Ascending aorta (tissue), 2 donors: ENCODE measurements at regions not wholly inside any gene's neighbourhood (a gene's known extent, or its start where the extent isn't known, plus 50 kb on each side); places are given as distances from the start of the nearest gene placed in this dataset.

Source experiments
- DNase-seq, 2 donors: peaks; one replicate each; pipeline ENCODE4 v3.0.0-alpha.2; 2019; ENCODE audit warnings: low spot score in 2 of 2
- H3K27ac ChIP-seq, 2 donors: fragments of 200-600 bp; sonication (generic); one replicate each; pipeline ENCODE4 v1.5.1; 2016 to 2017; ENCODE audit warnings: mild to moderate bottlenecking in 1 of 2
- H3K27me3 ChIP-seq: fragments of 200-600 bp; sonication (generic); one replicate; pipeline ENCODE4 v1.5.1; 2017
- H3K36me3 ChIP-seq, 2 donors: fragments of 200-600 bp; sonication (generic); one replicate each; pipeline ENCODE4 v1.5.1; 2016
- H3K4me1 ChIP-seq, 2 donors: fragments of 200-600 bp; sonication (generic); one replicate each; pipeline ENCODE4 v1.5.1; 2016 to 2017; ENCODE audit warnings: mild to moderate bottlenecking in 1 of 2
- H3K4me3 ChIP-seq, 2 donors: fragments of 200-600 bp; sonication (generic); one replicate each; pipeline ENCODE4 v1.5.1; 2016 to 2017; ENCODE audit warnings: mild to moderate bottlenecking in 1 of 2
- H3K9me3 ChIP-seq, 2 donors: fragments of 200-600 bp; sonication (generic); one replicate each; pipeline ENCODE4 v1.5.1; 2016
- intact Hi-C: fragments of 100-400 bp; cut with DNase I; formaldehyde crosslinking; loops from one replicate; pipeline ENCODE4 v1.15.1; 2023
- TF ChIP-seq, protein P1 (sequence below), 3 experiments: fragments of 200-600 bp in 2 of 3; fragments of 450-650 bp in 1 of 3; sonication (generic) in 2 of 3; IDR thresholded peaks; one replicate each; pipeline ENCODE4 v1.5.1; 2016 to 2019; ENCODE audit warnings: antibody characterized with exemption in 3 of 3, mild to moderate bottlenecking in 1 of 3, moderate library complexity in 1 of 3

DNA sequence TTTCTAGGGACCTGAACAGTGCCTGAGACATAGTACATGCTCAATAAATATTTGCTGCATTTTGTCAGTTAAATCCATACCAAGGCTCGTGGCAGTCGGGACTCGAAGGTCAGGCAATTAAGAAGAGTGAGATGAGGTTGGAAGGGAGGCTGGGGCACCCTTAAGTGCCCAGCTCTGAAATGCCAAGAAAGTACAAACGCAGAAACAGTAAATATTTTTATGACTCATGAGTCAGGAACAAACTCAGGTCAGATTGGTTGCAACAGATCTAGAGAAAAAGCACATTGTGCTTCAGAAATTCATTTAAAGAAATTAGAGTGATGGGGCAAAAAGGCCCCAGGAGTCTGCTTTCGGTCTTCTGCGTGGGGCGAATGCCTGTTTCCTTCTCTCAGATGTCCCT is 83.0 kb upstream of the FZD10 start:
- Histone ChIP-seq H3K4me3 (no peak overlapping the region), H3K27ac (no peak overlapping the region), H3K27me3 (no peaks in the 10 kb centered on the region), H3K36me3 (no peaks in the 10 kb centered on the region), H3K4me1 (no peaks in the 10 kb centered on the region), H3K9me3 (no peaks in the 10 kb centered on the region)
- no peak for DNase-seq
- intact Hi-C loops = no loop called here
- TF ChIP-seq, protein P1, sequence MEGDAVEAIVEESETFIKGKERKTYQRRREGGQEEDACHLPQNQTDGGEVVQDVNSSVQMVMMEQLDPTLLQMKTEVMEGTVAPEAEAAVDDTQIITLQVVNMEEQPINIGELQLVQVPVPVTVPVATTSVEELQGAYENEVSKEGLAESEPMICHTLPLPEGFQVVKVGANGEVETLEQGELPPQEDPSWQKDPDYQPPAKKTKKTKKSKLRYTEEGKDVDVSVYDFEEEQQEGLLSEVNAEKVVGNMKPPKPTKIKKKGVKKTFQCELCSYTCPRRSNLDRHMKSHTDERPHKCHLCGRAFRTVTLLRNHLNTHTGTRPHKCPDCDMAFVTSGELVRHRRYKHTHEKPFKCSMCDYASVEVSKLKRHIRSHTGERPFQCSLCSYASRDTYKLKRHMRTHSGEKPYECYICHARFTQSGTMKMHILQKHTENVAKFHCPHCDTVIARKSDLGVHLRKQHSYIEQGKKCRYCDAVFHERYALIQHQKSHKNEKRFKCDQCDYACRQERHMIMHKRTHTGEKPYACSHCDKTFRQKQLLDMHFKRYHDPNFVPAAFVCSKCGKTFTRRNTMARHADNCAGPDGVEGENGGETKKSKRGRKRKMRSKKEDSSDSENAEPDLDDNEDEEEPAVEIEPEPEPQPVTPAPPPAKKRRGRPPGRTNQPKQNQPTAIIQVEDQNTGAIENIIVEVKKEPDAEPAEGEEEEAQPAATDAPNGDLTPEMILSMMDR (IDR thresholded peaks at IDR 0.05) = no peak

DNA sequence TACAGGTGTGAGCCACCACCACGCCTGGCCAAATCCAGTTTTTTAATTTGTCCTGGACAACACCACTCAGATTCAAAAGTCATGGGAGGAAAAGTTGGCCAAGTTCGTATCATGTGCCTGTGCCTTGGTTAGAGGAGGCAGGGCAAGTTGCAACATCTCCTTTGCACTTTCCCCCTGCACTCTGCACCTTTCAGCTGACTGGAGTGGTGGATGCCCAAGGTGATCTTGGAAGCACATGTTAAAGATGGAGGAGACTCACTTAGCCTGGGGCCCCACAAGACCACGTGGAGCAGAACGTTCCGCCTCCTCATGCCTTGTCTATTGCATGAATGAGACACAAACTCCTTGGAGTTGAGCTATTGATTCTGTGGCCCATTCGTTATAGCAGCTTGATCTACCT is 82.1 kb upstream of the FZD10 start:
- DNase-seq = no peak
- Histone ChIP-seq H3K36me3 (no peaks in the 10 kb centered on the region), H3K9me3 (no peaks in the 10 kb centered on the region), H3K27ac (no peak overlapping the region), H3K27me3 (no peaks in the 10 kb centered on the region), H3K4me1 (no peaks in the 10 kb centered on the region), H3K4me3 (no peak overlapping the region)
- TF ChIP-seq, protein P1 (IDR thresholded peaks at IDR 0.05) = no peak
- intact Hi-C loops = no loop called here

DNA sequence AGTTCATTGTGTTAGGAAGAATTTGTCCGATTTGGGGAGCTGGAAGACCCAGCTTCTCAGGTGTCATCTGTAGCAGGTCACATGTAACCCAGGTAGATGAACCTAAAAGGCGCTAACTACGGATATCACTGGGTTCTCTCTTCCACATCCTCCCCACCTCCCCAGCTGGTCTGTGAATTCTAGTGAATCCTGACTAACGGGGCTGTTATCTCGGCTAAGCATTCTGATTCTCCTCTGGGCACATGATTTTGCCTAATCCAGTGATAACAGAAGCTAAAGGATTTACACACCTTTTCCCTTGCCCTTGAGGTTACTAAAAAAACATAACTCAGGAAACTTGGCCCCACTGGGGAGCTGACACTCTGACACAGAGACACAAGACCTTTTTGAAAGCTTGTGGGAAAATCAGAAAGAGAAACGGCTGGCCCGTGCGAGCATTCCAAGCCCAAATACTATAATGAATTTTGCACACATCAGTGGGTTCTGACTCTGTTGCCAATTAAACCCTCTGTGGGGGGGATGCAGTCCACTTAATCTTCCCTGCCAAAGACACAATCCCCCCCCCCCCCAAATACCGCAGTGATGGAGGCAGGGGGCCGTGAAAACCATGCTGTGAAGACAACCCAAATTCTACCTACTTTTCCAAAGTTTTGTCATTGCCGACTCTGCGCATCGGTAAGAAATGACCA is 81.0 kb upstream of the FZD10 start:
- Histone ChIP-seq H3K27ac (no peak overlapping the region), H3K4me1 (no peaks in the 10 kb centered on the region), H3K36me3 (no peaks in the 10 kb centered on the region), H3K9me3 (no peaks in the 10 kb centered on the region), H3K27me3 (no peaks in the 10 kb centered on the region), H3K4me3 (no peak overlapping the region)
- no peak for DNase-seq
- TF ChIP-seq, protein P1 (IDR thresholded peaks at IDR 0.05) = no peak
- intact Hi-C loops = no loop called here

DNA sequence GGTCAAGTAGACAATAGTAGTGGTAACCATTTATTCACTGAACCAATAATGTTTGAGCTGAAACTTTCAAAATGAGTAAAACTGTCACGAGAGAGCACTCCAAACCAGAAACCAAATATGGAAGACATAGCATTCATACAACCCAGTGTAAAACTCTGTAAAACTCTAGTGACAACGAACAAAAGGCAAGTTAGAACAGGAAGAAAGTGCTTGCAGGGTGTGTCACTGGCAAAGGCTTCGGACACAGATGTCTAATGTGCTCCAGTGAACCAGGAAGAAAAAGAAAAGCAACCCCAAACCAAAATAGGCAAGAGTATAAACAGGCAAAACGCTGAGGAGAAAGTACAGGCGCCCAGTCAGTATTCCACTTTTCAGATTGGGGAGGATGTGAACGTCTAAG is 79.3 kb upstream of the FZD10 start:
- Histone ChIP-seq H3K9me3 (no peaks in the 10 kb centered on the region), H3K36me3 (no peaks in the 10 kb centered on the region), H3K27me3 (no peaks in the 10 kb centered on the region), H3K4me1 (no peaks in the 10 kb centered on the region), H3K27ac (no peak overlapping the region), H3K4me3 (no peak overlapping the region)
- no peak for DNase-seq
- TF ChIP-seq, protein P1 (IDR thresholded peaks at IDR 0.05) = no peak
- intact Hi-C loops = no loop called here

DNA sequence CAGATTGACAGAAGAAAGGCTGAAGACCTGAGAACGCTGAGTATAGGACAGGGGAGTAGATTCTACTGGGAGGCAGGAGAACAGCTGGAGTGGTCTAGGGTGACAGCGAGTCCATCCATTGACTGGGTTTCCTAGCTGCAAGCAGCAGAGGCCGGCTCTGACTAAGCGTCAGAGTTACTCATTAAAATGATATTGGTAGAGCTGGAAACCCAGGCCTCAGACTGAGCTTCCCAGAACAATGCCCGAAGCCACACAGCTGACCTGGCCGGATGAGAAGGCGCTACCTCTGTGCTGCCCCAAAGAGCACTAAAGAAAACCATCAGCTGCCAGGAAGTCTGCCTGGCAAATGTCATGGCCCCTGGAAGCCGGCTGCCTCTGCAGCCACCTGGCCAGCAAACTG is 78.5 kb upstream of the FZD10 start:
- Histone ChIP-seq H3K9me3 (no peaks in the 10 kb centered on the region), H3K36me3 (no peaks in the 10 kb centered on the region), H3K4me1 (no peaks in the 10 kb centered on the region), H3K4me3 (no peak overlapping the region), H3K27me3 (no peaks in the 10 kb centered on the region), H3K27ac (no peak overlapping the region)
- intact Hi-C loops = no loop called here
- no peak for DNase-seq
- TF ChIP-seq, protein P1 (IDR thresholded peaks at IDR 0.05) = no peak

DNA sequence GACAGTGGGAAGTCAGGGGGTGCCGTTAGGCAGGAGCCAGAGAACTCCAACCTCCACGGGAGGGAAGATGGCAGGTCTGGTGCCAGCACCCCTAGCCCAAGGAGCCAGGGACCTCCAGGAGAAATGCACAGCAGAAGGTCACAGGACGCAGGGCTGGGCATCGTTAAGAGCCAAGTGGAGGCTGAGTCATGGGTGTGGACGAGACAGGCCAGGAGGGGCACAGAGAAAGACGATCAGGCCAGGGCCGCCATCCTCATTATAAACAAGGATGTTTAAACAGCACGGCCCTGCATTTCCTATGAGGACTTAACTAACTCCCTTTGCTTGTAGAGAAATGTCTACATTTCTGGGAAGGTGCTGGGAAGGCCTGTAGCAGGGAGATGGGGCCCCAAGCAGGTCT is 77.9 kb upstream of the FZD10 start:
- no peak overlapping the region for H3K27ac ChIP-seq
- TF ChIP-seq, protein P1 (IDR thresholded peaks at IDR 0.05) = no peak

More for the DNA sequence above, 77.9 kb upstream of the FZD10 start:
- H3K4me3 ChIP-seq = no peak overlapping the region
- intact Hi-C loops = no loop called here
- DNase-seq = no peak
- H3K36me3 ChIP-seq = no peaks in the 10 kb centered on the region
- H3K27me3 ChIP-seq = no peaks in the 10 kb centered on the region
- H3K9me3 ChIP-seq = no peaks in the 10 kb centered on the region
- no peaks in the 10 kb centered on the region for H3K4me1 ChIP-seq
